AML-193 (cell line): ENCODE measurements at regions not wholly inside any gene's neighbourhood (a gene's known extent, or its start where the extent isn't known, plus 50 kb on each side); places are given as distances from the start of the nearest gene placed in this dataset.
"Not testable (repeated sequence)": the region's sequence is repeated elsewhere in the genome, so short reads cannot be mapped to it uniquely, and the experiment has no call there.

Experiments
- DNase-seq, 2 experiments: peaks; one replicate each; lab custom pipeline; 2025; lab: John Stamatoyannopoulos, UW

DNA sequence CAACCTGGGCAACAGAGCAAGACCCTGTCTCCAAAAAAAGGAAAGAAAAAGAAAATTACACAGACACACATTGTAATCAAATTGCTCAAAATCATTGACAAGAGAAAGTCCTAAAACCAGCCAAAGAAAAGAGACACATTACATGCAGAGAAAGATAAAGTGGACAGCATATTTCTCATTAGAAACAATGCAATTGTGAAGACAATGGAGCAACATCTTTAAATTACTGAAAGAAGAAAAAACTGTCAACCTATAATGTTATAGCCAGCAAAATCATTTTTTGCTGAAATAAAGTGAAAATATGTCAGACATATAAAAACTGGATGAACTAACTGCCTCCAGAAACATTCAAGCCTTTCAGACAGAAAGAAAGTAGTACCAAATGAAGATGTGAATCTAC lies 120.6 kb downstream of the TMEM167A start:
- DNase-seq: no peak

DNA sequence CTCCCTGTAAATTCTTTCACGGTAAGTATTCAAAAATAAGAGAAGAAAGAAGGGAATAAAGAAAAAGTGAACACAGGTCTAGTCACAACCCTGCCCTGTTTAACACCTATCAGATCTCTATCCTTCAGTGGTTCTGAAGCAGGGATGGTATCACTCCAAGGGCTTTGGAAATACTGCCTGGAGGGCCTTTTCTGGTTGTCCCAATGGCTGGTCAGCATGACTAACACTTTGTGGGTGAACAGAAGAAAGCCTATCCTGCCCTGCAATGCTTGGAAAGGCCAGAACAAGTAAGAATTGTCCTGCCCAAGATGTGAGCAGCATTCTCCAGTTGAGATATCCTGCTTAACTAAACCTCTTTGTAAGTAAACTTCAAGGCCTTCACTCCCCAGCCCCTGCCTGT lies 124.9 kb downstream of the TMEM167A start:
- no peak for DNase-seq

DNA sequence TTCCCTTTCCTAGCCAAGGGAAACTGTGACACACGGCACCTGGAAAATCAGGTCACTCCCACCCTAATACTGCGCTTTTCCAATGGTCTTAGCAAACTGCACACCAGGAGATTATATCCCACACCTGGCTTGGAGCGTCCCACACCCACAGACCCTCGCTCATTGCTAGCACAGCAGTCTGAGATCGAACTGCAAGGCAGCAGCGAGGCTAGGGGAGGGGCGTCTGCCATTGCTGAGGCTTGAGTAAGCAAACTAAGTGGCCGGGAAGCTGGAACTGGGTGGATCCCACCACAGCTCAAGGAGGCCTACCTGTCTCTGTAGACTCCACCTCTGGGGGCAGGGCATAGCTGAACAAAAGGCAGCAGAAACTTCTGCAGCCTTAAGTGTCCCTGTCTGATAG lies 132.9 kb downstream of the TMEM167A start:
- DNase-seq: not testable (repeated sequence)

DNA sequence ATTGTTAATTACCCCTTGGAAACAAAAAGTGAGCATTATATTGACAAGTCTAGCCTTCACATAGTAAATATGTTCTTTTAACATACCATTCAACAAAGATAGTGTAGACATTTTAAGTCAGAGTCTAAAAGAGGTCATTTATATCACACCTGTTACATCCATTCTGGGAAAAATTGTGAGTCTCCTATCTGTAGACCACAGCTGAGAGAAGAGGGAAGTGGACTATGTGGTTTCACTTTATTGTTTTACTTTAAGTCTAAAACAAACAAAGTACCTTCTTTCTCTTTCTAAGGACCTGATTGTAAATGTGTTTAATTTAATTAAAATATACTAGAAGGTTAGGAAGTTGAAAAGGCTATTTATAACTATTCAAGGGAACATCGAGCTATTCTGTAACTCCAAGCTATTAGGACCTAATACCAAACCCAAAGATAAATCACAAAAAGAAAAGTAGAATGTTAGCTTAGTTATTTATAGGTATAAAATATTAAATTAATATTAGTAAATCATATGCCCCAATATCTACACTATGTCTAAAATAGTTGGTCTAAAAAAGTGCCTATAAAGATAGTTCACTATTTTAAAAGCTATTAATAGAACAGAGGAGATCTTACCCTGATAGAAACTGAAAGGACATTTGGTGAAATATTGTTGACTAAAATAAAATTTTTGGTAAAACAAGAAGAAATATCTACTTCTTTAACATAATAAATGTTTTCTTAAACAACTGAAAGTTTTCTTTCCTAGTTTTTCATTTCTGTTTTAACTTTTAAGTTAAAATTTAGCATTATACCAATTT lies 134.9 kb downstream of the TMEM167A start:
- no peak for DNase-seq

DNA sequence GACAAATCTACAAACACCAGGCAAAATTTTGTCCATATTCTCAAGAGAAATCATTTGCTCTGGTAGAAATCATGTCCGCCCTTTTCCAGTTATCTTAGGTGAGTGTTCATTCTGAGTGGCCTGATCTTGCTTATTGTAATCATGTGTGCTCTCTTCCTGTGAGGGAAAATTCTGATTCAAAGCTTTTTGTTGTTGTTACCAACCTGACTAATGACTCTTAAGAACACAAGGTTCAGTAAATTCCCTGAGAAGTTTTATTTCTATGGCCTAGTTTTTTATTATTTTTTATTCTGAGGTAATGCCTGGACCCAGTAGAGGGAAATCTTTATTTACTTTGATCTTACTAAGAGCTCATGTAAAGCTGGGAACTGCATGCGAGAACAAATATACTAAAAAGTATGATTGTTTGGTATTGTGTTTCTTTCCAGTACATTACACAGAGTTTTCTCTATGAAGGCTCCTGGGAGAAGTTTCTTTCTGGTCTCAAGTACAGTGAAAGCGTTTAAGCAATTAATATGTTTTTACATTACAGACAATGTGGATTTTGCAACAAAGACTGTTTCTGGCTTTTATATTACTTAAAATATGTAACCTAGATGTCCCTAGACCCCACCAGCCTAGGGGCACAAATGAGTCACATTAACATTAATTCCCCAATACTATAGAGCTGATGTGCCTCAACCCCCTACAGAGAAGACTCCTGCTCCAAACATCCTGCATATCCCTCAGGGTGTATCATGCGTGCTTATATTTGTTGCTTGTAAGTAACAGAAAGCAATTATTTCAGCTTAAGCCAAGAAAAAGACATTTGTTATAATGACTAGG lies 138.1 kb downstream of the TMEM167A start:
- DNase-seq: no peak

DNA sequence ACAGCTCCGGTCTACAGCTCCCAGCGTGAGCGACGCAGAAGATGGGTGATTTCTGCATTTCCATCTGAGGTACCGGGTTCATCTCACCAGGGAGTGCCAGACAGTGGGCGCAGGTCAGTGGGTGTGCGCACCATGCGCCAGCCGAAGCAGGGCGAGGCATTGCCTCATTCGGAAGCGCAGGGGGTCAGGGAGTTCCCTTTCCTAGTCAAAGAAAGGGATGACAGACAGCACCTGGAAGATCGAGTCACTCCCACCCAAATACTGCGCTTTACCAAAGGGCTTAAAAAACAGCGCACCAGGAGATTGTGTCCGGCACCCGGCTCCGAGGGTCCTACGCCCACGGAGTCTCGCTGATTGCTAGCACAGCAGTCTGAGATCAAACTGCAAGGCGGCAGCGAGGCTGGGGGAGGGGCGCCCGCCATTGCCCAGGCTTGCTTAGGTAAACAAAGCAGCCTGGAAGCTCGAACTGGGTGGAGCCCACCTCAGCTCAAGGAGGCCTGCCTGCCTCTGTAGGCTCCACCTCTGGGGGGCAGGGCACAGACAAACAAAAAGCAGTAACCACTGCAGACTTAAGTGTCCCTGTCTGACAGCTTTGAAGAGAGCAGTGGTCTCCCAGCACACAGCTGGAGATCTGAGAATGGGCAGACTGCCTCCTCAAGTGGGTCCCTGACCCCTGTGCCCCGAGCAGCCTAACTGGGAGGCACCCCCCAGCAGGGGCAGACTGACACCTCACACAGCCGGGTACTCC lies 144.5 kb downstream of the TMEM167A start:
- DNase-seq: not testable (repeated sequence)

DNA sequence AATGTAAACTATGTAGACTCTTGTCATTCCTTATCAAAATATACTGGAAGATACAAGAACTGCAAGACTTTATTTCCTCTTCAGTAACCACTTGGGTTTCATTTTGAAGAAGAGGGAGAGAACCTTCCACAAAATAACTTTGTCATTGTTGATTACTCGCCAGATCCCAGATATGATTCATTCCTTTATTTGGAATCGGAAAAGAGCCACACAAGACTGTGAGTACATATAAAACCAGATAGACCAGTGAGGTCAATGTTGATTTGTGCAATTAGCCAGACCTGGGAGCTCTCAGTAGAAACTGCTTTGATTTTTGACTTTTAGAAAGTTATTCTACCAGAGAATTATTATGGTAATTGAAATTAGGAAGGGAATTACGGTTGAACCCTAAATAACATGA lies 146.1 kb downstream of the TMEM167A start:
- no peak for DNase-seq

DNA sequence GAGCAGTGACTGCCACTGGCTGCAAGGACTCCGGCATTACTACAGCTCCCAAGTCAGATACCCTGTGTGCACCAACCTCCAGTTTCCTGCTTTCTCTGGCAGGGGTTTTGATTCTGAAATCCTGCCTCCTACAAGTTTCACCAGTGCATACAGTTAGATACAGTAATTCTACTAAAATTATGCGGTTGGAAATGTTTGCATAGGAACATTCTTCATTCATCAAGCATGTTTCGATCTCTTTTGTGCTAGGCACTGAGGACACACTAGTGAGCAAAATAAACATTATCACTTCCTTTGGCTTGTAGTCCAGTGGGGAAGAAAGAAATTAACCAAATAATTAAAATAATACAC lies 152.2 kb downstream of the TMEM167A start:
- no peak for DNase-seq

DNA sequence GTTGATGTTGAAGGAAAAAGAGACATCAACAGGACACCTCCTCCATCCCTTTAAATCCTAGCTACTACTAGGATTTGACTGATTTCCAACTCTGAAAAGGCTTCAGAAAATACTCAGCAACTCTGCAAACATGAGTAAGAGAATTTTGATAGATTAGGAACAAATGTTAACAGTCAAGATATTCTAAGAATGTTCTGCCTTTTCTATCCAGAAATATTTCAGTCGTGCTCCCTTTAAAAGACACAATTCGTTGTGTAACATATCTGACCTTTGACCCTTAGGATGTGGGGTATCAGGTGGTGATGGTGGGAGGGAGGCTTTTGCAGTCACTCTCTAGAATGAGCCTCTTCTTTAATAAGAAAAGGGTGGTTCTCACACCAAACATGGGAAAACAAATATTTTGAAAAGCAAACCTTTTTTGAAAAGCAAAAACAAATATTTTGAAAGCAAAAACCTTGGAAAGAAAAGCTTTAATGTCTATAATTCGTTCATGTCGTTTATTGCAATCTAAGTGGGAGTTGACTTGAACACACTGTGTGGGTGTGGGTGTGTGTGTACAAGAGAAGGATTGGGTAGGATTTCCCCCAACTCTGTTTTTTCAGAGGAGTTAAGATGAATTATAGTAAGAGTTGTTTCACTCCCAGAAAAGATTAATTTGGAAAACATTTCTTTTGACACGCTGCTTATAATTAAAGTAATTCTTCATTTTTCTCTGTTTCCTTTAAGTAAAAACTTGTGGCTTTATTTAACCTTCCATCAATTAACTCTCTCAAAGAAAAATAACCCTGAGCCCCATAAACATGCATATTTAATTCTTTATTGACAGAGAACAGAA lies 152.8 kb downstream of the TMEM167A start:
- DNase-seq: no peak

DNA sequence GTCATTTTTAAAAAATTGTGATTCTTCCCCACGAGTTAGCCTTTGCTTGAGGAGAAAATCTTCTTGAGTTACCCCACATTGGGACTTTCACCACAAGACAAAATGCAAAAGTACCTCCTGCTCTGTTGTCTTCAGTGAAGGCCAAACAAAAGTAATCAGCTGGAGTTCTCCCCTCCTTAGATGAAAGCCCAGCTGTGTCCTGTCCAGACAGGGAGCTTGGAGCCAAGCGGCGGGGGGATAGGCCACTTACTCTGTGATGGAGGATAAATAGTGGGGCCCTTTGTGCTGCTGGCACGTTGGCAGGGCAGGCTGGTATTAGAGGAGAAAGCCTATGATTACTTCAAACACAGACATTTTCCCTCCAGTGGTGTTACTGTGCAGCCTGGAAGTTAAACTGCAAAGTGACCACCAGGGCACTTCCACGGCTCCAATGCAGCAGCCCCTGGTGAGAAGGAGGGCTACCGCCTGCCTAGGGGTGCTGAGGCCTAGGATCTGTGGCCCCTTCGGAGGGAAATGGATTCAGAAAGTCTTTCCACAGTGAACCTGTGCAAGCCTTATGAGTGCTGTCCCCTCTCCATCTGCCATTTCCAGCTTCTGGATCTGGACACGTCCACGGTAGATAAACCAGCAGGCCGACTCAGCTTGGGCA lies 155.0 kb downstream of the TMEM167A start:
- DNase-seq: no peak

DNA sequence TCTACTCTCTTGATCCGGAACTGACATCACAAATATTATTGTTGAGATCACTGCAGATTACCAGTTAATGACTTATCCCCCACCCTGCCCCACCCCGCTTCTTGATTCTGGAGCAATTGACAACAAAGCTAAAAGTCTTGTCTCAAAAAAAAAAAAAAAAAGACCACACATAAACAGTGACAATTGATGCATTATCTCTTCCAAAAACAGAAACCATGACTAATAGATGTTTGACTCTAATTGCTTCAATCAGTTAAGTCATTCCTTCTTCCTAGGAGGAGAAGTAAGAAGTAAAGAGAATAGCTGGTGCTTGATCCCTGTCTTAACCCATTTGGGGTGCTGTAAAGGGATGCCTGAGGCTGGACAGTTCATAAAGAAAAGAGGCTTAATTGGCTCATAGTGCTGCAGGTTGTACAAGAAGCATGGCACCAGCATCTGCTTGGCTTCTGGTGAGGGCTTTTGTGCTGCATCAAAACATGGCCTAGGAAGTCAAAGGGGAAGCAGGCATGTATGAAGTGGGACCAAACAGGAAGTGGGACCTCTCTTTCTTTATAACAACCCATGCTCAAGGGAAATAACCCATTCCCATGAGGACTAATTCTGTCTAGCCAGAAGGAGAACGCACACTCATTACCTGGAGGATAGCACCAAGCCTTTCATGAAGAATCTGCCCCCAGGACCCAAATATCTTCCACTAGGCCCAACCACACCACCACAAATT lies 158.7 kb downstream of the TMEM167A start:
- no peak for DNase-seq

DNA sequence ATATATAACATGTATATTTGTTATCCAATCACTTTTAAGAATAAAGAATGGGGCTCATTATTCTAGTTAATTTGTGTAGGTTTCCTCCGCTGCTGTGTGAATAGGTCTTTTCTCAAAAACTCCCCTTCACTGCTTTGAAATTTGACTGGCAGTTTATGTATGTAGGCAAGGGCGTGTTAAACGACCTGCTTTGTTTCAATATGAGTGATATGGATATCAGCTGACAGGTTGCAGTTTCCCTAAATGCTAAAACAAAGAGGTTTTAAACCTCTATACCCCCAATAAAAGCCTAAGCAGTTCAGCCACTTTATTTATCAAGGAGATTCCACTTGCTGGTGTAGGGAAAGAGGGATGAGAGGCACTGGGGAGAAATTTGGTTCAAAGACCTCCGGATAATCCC lies 159.6 kb downstream of the TMEM167A start:
- DNase-seq: no peak

DNA sequence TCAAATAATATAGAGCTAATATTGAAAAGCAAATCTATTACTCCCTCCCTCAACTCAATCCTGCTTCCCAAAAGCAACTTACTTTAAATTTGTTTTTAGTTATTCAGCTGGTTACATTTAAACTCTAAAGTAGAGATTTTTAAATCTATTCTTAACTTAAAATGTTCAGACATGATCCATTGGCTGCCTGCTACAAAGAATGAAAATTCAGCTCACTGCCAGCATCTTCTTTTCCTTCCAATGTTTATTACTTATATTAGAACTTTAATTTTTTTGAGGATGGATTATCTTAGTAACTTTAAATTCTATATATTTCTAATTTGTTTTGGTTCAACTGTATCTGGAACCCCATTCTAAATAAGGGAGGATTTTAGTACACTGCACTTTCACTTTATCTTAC lies 163.2 kb downstream of the TMEM167A start:
- no peak for DNase-seq

DNA sequence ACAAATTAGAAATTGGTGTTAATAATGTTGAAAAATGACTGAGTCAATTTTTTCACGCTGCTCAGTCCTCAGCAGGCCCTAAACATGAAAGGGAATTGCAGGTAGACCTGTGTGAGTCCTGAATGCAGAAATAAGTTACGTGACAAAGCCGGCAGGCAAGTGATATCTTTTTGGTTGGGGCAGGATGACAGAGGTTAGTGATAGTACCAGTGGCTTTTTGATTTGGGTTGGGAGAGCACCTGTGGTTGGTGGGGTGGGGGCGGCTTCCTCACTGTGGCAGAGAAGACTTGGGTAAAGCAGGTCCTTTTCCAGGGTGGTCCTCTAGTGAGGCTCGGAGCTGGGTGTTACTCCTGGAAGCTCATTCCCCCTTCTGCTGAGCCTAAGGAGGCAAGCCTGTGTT lies 164.7 kb downstream of the TMEM167A start:
- DNase-seq: no peak

DNA sequence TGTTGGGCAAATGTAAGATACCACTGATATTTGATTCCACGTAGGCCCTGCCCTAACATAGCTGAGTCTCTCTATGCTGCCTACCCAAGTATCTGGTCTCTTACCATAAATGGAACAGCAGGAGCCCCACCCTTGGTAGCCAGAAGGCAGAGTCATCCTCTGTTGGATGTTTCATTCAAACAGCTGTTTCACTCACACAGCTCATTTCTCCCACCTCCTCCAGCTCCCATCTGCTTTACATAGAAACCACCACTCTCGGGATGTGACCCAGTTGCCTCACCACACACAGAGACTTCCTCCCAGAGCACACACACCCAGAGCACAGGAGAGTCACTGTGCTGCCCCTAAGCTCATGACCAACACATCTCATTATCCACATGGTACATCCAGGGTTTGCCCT lies 165.3 kb downstream of the TMEM167A start:
- DNase-seq: no peak

DNA sequence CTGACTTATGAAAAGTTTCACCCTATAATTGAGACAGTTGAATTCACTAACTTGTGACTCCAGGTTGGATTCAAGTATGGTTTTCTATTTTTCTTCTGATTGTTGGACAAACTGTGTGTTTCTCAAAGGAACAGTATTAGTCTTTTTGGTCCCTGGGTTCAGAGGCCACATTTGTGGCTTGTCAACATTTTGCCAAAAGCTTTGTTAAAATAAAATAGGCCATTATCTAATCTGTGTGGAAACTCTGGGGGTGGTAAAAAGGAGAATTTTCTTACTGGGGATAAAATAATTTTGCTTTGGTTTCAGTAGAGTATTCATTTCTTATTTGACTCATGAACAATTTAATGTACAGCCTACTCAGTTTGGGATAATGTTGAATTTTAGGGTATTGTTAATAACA lies 166.3 kb downstream of the TMEM167A start:
- DNase-seq: no peak

DNA sequence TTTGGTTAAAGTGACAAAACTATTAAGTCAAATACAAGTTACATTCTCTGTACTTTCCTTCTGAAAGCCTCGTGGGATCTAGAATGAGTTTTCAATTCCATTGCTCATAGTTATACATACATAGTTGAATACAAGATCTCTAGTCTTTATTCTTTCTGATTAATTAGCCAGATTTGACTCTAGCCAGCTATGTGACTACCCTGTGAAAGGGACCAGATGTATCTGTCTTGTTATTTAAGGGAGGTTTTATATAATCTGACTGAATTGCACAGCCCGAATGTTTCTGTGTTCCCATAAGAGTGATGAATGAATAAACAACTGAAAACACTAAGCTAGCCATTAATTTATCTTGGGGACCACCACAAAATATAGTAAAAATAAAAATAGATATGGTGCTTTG lies 166.7 kb downstream of the TMEM167A start:
- DNase-seq: no peak

DNA sequence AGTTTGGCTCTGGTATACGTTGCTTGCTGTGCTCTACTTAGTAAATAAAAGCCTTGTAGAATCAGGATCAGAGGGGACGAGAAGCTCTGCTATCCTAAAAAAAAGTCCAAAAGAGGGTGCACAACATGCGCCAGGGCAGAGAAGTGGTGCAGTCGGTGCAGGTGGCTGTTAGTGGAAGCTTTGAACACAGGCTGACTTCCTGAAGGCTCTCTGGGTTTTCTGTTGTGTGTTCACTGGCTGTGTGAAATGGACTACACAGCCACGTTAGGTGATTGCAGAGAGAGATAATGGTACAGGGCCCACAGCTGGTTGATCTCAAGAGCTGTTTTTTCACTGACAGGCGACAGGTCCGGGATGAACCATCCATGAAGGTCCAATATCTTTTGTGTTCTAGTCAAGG lies 167.4 kb downstream of the TMEM167A start:
- DNase-seq: no peak

DNA sequence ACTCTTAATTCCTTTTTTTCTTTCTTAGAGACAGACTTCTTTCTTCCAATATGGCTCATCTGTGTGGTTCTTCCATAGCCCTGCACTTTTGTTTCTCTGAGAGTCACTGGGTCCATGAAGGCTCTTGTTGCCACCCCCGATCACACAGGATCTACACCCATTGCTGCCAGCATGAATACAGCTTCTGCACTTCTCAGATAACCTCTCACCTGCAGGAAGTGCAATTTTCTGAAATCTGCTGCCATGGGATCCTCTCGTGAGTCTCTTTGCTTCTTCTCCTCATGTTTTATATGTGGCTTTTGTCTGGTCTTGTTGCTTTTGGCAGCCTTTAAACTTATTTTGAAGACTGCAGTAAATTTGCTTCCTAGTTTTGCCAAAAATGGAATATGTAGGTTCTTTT lies 171.2 kb downstream of the TMEM167A start:
- DNase-seq: no peak

DNA sequence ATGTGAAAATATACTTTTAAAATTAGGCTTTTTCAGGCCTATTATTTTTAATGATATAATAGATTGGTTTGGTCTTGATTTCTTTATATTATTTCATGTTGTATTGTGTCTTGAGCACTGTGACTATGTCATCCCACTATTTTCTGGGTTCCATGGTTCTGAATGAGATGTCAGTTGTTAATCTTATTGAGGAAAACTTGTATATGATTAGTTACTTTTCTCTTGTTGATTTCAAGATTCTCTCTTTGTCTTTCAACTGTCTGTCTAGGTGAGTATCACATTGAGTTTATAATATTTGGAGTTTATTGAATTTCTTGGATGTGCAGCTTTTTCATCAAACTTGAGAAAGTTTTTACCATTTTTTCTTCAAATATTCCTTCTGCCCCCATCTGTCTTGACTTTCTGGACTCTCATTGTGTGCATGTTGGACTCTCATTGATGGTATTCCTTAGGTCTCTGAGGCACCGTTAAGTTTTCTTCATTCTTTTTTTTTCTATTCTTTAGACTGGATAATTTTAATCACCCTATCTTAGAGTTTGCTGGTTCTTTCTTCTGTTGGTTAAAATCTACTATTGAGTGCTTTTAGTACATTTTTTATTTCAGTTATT lies 175.8 kb downstream of the TMEM167A start:
- DNase-seq: no peak
